BE2C (cell line): ENCODE measurements at regions not wholly inside any gene's neighbourhood (a gene's known extent, or its start where the extent isn't known, plus 50 kb on each side); places are given as distances from the start of the nearest gene placed in this dataset.

Source experiments
- DNase-seq: peaks from one replicate; pipeline ENCODE4 v3.0.0-alpha.2; 2020
- H3K27me3 ChIP-seq: fragments of 250-450 bp; sonication (Bioruptor Pico); 2 replicates; pipeline ENCODE4 v1.5.1; 2020; ENCODE audit warnings: mild to moderate bottlenecking
- H3K36me3 ChIP-seq: fragments of 250-450 bp; sonication (Bioruptor Pico); 2 replicates; pipeline ENCODE4 v1.5.1; 2020; ENCODE audit warnings: mild to moderate bottlenecking
- H3K4me1 ChIP-seq: fragments of 250-450 bp; sonication (Bioruptor Pico); 2 replicates; pipeline ENCODE4 v1.5.1; 2020
- H3K4me3 ChIP-seq: 2 replicates; pipeline ENCODE4 v1.5.1; 2011; ENCODE audit warnings: low read depth, low read length
- H3K9me3 ChIP-seq: fragments of 250-450 bp; sonication (Bioruptor Pico); 2 replicates; pipeline ENCODE4 v1.5.1; 2020
- TF ChIP-seq, protein P1 (sequence below): IDR thresholded peaks from 2 replicates; pipeline ENCODE4 v1.5.1; 2012; ENCODE audit warnings: mild to moderate bottlenecking, low read depth, low read length

GRCh38 chr11:38014405-38014804, 1416.4 kb upstream of the RAG2 start:
- Histone ChIP-seq H3K27me3 (no peaks in the 10 kb centered on the region), H3K4me1 (no peaks in the 10 kb centered on the region), H3K36me3 (no peaks in the 10 kb centered on the region), H3K9me3 (no peaks in the 10 kb centered on the region), H3K4me3 (no peak overlapping the region)
- DNase-seq, result no peak
- TF ChIP-seq, protein P1, sequence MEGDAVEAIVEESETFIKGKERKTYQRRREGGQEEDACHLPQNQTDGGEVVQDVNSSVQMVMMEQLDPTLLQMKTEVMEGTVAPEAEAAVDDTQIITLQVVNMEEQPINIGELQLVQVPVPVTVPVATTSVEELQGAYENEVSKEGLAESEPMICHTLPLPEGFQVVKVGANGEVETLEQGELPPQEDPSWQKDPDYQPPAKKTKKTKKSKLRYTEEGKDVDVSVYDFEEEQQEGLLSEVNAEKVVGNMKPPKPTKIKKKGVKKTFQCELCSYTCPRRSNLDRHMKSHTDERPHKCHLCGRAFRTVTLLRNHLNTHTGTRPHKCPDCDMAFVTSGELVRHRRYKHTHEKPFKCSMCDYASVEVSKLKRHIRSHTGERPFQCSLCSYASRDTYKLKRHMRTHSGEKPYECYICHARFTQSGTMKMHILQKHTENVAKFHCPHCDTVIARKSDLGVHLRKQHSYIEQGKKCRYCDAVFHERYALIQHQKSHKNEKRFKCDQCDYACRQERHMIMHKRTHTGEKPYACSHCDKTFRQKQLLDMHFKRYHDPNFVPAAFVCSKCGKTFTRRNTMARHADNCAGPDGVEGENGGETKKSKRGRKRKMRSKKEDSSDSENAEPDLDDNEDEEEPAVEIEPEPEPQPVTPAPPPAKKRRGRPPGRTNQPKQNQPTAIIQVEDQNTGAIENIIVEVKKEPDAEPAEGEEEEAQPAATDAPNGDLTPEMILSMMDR, result no peak

GRCh38 chr11:38013157-38013556, 1415.1 kb upstream of the RAG2 start:
- no peaks in the 10 kb centered on the region for H3K9me3 ChIP-seq
- H3K27me3 ChIP-seq, result no peaks in the 10 kb centered on the region
- no peaks in the 10 kb centered on the region for H3K4me1 ChIP-seq
- DNase-seq, result no peak
- H3K4me3 ChIP-seq, result no peak overlapping the region
- TF ChIP-seq, protein P1, result no peak
- no peaks in the 10 kb centered on the region for H3K36me3 ChIP-seq

- H3K9me3 ChIP-seq, result no peaks in the 10 kb centered on the region
- TF ChIP-seq, protein P1, result no peak
- DNase-seq, result no peak
- no peak overlapping the region for H3K4me3 ChIP-seq
- H3K4me1 ChIP-seq, result no peaks in the 10 kb centered on the region
- no peaks in the 10 kb centered on the region for H3K36me3 ChIP-seq
- H3K27me3 ChIP-seq, result no peaks in the 10 kb centered on the region
Measured at GRCh38 chr11:38011496-38011895, 1413.5 kb upstream of the RAG2 start.

- DNase-seq, result no peak
- Histone ChIP-seq H3K36me3 (no peaks in the 10 kb centered on the region), H3K27me3 (no peaks in the 10 kb centered on the region), H3K4me1 (no peaks in the 10 kb centered on the region), H3K4me3 (no peak overlapping the region), H3K9me3 (no peaks in the 10 kb centered on the region)
- TF ChIP-seq, protein P1, result no peak
Measured at GRCh38 chr11:38009932-38010331, 1411.9 kb upstream of the RAG2 start.

GRCh38 chr11:38006466-38006865, 1408.4 kb upstream of the RAG2 start:
- Histone ChIP-seq H3K4me3 (no peak overlapping the region), H3K36me3 (no peaks in the 10 kb centered on the region), H3K9me3 (no peaks in the 10 kb centered on the region), H3K4me1 (no peaks in the 10 kb centered on the region), H3K27me3 (no peaks in the 10 kb centered on the region)
- no peak for DNase-seq
- TF ChIP-seq, protein P1, result no peak

GRCh38 chr11:38005597-38005996, 1407.6 kb upstream of the RAG2 start:
- H3K27me3 ChIP-seq, result no peaks in the 10 kb centered on the region
- no peaks in the 10 kb centered on the region for H3K36me3 ChIP-seq
- no peak for DNase-seq
- TF ChIP-seq, protein P1, result no peak
- no peaks in the 10 kb centered on the region for H3K9me3 ChIP-seq
- no peaks in the 10 kb centered on the region for H3K4me1 ChIP-seq
- H3K4me3 ChIP-seq, result no peak overlapping the region
